ENCODE measurements at regions not wholly inside any gene's neighbourhood (a gene's known extent, or its start where the extent isn't known, plus 50 kb on each side); places are given as distances from the start of the nearest gene placed in this dataset.

DNA sequence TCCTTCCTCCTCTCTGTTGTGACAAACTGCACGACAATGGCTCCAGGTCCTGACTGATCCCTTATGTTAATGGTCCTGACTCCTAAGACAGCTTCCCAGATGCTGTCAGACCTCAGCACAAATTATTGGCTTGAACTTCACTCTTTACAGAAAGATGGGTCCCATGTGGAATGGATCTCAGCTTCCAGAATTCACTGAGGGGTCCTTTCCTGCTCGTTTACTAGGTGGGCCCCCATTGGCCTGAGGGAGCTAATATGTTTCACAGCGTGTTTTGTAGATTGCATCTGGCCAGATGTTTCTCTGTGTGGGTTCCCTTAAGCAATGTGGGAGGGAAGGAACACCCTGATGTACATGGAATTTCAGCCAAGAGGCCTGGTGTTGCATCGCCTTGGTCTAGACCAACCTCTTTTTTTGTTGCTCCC lies 826.6 kb downstream of the MAFB start:
- no peaks in the 10 kb centered on the region for H3K27me3 ChIP-seq (replicated peaks; ENCODE audit: control insufficient read depth, insufficient read depth, low read length)

DNA sequence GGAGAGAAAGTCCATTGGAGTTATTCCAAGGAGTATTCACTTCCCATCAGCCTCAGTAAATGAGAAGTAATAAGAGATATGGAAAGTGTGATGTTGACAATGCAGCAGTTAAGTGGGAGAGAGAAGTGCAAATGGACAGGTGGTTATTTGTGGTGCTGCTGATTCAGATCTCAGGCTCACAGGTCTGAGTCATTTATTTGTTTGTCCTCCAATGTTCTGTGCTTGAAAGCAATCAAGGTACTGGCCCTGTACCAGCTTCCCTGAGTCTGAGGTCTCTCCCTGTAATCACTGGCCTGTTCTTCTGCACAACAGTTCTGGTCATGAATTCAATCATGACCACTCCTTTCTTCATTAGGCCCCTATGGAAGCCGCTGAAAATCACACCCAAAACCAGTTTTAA lies 827.7 kb downstream of the MAFB start:
- no peaks in the 10 kb centered on the region for H3K27me3 ChIP-seq (replicated peaks; ENCODE audit: control insufficient read depth, insufficient read depth, low read length)
- H3K9ac ChIP-seq (ENCODE audit: low read length), result no peak overlapping the region
- H3K4me1 ChIP-seq (ENCODE audit: control insufficient read depth, insufficient read depth, low read length), result peaks cover 3% of the 10 kb centered on the region
- no peak overlapping the region for H3K4me3 ChIP-seq (ENCODE audit: low read length)
- H3K36me3 ChIP-seq (ENCODE audit: control insufficient read depth, insufficient read depth, low read length, severe bottlenecking), result no peaks in the 10 kb centered on the region
- no peaks in the 10 kb centered on the region for H3K9me3 ChIP-seq (ENCODE audit: control insufficient read depth, low read length)
- no peak for DNase-seq (ENCODE audit: low read depth)

More for the DNA sequence above, 826.6 kb downstream of the MAFB start:
- no peak overlapping the region for H3K9ac ChIP-seq (ENCODE audit: low read length)
- H3K4me1 ChIP-seq (ENCODE audit: control insufficient read depth, insufficient read depth, low read length), result peaks cover 3% of the 10 kb centered on the region
- DNase-seq (ENCODE audit: low read depth), result peak; percentile 62
- H3K36me3 ChIP-seq (ENCODE audit: control insufficient read depth, insufficient read depth, low read length, severe bottlenecking), result no peaks in the 10 kb centered on the region
- H3K4me3 ChIP-seq (ENCODE audit: low read length), result no peak overlapping the region
- no peaks in the 10 kb centered on the region for H3K9me3 ChIP-seq (ENCODE audit: control insufficient read depth, low read length)

DNA sequence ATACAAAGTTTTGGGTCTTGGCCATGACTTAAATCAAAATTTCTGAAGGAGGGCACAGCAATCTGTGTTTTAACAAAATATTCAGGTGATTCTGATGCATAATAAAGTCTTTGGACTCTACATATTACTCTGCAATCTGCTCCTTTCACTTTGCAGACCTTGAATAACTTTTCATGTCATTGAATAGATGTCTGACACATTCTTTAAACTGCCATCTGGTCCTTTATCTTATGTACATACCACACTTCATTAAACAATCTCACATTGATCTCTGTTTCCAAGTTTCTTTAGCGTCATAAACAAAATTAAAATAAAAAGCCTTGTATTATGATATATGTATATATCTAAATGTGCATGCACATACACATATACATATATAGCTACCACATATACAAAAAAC lies 831.2 kb downstream of the MAFB start:
- Histone ChIP-seq H3K4me1 (ENCODE audit: control insufficient read depth, insufficient read depth, low read length) (peaks cover 19% of the 10 kb centered on the region), H3K4me3 (ENCODE audit: low read length) (no peak overlapping the region), H3K27me3 (replicated peaks; ENCODE audit: control insufficient read depth, insufficient read depth, low read length) (no peaks in the 10 kb centered on the region), H3K36me3 (ENCODE audit: control insufficient read depth, insufficient read depth, low read length, severe bottlenecking) (no peaks in the 10 kb centered on the region), H3K9ac (ENCODE audit: low read length) (no peak overlapping the region), H3K9me3 (ENCODE audit: control insufficient read depth, low read length) (no peaks in the 10 kb centered on the region)
- DNase-seq (ENCODE audit: low read depth), result no peak

DNA sequence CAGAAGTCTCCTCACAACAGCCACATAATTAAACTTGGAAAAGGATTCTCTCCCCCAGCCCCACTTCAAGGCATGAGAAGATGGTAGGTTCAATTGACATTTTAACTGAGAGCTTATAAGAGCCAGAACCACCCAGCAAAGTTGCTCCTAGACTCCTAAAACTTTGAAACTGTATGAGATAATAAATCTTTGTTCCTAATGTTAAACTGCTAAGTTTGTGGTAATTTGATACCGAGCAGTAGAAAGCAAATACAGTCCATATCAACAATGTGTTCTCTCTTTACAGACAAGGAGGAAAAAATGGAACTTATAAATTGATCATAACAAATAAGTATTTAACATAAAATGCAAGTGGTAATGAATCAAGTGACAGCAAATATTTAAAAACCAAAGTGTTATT lies 831.8 kb downstream of the MAFB start:
- Histone ChIP-seq H3K9me3 (ENCODE audit: control insufficient read depth, low read length) (no peaks in the 10 kb centered on the region), H3K36me3 (ENCODE audit: control insufficient read depth, insufficient read depth, low read length, severe bottlenecking) (no peaks in the 10 kb centered on the region), H3K9ac (ENCODE audit: low read length) (no peak overlapping the region), H3K4me3 (ENCODE audit: low read length) (no peak overlapping the region), H3K27me3 (replicated peaks; ENCODE audit: control insufficient read depth, insufficient read depth, low read length) (no peaks in the 10 kb centered on the region), H3K4me1 (ENCODE audit: control insufficient read depth, insufficient read depth, low read length) (peaks cover 16% of the 10 kb centered on the region)
- no peak for DNase-seq (ENCODE audit: low read depth)

DNA sequence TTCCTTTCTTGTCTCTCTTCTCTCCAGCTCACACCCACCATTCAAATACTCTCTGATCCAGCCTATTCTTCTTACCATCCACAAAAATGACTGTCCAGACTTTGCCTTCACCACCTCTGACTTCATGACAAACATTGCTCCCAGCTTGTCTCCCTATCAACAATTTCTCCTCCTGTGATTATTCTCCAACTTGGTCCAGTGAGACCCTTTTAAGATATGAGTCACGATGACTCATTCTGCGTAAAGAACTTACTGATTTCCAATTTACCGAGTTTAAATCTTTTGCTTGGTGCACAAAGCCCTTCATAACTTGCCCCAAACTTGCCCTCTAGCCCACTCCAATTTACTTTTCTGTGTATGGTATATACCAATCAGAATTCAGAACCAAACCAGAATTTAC lies 833.2 kb downstream of the MAFB start:
- no peaks in the 10 kb centered on the region for H3K36me3 ChIP-seq (ENCODE audit: control insufficient read depth, insufficient read depth, low read length, severe bottlenecking)
- H3K9ac ChIP-seq (ENCODE audit: low read length), result no peak overlapping the region
- DNase-seq (ENCODE audit: low read depth), result no peak
- H3K9me3 ChIP-seq (ENCODE audit: control insufficient read depth, low read length), result no peaks in the 10 kb centered on the region
- no peak overlapping the region for H3K4me3 ChIP-seq (ENCODE audit: low read length)
- no peaks in the 10 kb centered on the region for H3K27me3 ChIP-seq (replicated peaks; ENCODE audit: control insufficient read depth, insufficient read depth, low read length)
- H3K4me1 ChIP-seq (ENCODE audit: control insufficient read depth, insufficient read depth, low read length), result peaks cover 27% of the 10 kb centered on the region

DNA sequence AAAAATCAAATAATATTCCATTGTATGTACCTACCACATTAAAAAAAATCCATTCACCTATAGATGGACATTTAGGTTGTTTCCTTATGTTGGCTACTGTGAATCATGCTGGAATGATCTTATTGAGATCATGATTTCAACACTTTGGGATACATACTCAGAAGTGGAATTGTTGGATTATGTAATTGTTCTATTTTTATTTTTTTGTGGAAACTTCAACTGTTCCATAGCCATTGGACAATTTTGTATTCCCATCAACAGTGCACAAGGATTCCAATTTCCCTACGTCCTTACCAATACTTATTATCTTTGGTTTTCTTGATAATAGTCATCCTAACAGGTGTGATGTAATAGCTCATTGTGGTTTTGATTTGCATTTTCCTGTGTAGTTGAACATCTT lies 834.0 kb downstream of the MAFB start:
- H3K9ac ChIP-seq (ENCODE audit: low read length), result no peak overlapping the region
- no peak for DNase-seq (ENCODE audit: low read depth)
- no peak overlapping the region for H3K4me3 ChIP-seq (ENCODE audit: low read length)
- no peaks in the 10 kb centered on the region for H3K27me3 ChIP-seq (replicated peaks; ENCODE audit: control insufficient read depth, insufficient read depth, low read length)
- H3K9me3 ChIP-seq (ENCODE audit: control insufficient read depth, low read length), result no peaks in the 10 kb centered on the region
- no peaks in the 10 kb centered on the region for H3K36me3 ChIP-seq (ENCODE audit: control insufficient read depth, insufficient read depth, low read length, severe bottlenecking)
- peaks cover 35% of the 10 kb centered on the region for H3K4me1 ChIP-seq (ENCODE audit: control insufficient read depth, insufficient read depth, low read length)

DNA sequence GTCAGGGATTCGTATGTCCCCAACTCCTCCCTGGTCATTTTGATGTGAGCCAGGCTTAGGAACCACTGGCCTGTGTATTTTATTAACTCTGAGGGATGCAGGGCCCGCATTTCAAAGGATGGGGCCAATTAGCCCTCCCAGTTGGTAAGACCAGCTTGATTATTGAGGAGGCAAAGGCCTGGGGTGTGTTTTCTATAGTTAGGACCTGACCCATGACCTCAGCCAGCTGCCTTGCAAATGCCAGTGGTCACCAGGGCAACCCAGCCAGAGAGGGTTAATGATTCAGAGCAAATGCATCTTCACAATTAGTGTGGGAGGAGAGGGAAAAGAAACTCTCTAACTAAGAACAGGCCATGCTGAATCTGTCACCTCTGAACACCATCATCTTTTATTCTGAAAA lies 835.4 kb downstream of the MAFB start:
- DNase-seq (ENCODE audit: low read depth), result peak; percentile 52
- no peak overlapping the region for H3K9ac ChIP-seq (ENCODE audit: low read length)
- H3K4me1 ChIP-seq (ENCODE audit: control insufficient read depth, insufficient read depth, low read length), result peaks cover 45% of the 10 kb centered on the region
- H3K4me3 ChIP-seq (ENCODE audit: low read length), result no peak overlapping the region
- no peaks in the 10 kb centered on the region for H3K36me3 ChIP-seq (ENCODE audit: control insufficient read depth, insufficient read depth, low read length, severe bottlenecking)
- no peaks in the 10 kb centered on the region for H3K9me3 ChIP-seq (ENCODE audit: control insufficient read depth, low read length)
- H3K27me3 ChIP-seq (replicated peaks; ENCODE audit: control insufficient read depth, insufficient read depth, low read length), result no peaks in the 10 kb centered on the region

DNA sequence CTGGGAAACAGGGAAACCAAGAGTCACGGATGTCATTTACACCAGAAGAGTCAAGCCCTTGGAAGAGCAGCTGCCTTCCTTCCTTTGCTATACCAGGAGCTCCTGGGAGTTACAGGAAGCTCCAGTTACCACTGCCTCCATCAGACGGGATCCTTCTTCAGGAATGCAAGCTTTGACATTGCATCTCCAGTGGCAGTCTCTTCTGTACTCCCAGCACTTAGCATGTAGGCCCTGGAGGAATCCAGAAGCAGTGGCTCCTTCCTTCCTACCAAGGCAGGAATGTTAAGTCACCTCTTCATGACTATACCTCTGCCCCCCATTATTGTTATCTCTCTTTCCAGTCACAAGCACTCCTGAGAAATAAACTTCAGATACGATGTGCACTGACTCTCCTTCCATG lies 836.0 kb downstream of the MAFB start:
- H3K4me1 ChIP-seq (ENCODE audit: control insufficient read depth, insufficient read depth, low read length), result peaks cover 45% of the 10 kb centered on the region
- no peak overlapping the region for H3K4me3 ChIP-seq (ENCODE audit: low read length)
- H3K36me3 ChIP-seq (ENCODE audit: control insufficient read depth, insufficient read depth, low read length, severe bottlenecking), result no peaks in the 10 kb centered on the region
- DNase-seq (ENCODE audit: low read depth), result no peak
- no peak overlapping the region for H3K9ac ChIP-seq (ENCODE audit: low read length)
- H3K27me3 ChIP-seq (replicated peaks; ENCODE audit: control insufficient read depth, insufficient read depth, low read length), result no peaks in the 10 kb centered on the region
- no peaks in the 10 kb centered on the region for H3K9me3 ChIP-seq (ENCODE audit: control insufficient read depth, low read length)

DNA sequence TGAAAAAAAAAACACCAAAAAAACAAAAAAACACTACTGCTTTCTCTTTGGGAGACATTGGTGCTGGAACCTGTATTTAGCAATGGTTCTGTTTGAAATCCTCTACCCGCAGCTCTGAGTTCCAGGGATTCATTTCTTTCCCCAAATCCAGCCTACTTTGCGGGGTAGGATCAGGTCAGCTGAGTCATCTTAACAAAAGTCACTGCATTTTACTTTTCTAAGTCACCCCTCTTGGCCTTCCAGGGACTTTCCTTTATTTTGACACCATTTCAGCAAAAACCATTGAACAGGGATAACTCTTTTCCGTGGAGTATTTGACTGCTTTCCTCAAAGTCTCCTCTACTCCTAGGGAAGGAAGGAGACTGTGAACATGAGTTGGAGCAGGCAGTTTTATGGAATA lies 837.6 kb downstream of the MAFB start:
- no peak for DNase-seq (ENCODE audit: low read depth)
- Histone ChIP-seq H3K4me3 (ENCODE audit: low read length) (no peak overlapping the region), H3K4me1 (ENCODE audit: control insufficient read depth, insufficient read depth, low read length) (peaks cover 45% of the 10 kb centered on the region), H3K36me3 (ENCODE audit: control insufficient read depth, insufficient read depth, low read length, severe bottlenecking) (no peaks in the 10 kb centered on the region), H3K9me3 (ENCODE audit: control insufficient read depth, low read length) (no peaks in the 10 kb centered on the region), H3K27me3 (replicated peaks; ENCODE audit: control insufficient read depth, insufficient read depth, low read length) (no peaks in the 10 kb centered on the region), H3K9ac (ENCODE audit: low read length) (no peak overlapping the region)

DNA sequence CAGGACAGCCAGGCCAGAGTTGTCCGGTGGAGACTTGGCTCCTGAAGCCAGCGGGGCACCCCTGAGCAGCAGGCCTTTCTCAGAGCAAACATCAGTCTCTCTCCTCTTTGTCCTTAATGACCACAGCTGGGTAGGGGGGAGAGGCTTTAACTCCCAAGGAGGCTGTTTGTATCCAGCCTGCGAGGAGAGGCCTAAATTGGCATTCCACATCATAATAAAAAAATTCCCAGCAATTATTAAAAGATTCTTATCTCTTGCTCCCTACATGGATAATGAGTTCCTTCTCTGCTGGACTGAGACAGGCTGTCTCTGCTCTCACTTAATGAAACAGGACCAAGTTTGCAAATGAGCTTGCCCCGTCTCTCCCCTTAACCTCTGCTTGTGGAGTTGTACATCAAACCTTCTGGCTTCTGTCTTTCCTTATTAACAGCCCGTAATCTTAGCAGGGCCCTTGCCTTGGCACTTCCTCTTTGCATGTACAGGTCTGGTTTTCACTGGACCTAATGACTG lies 838.2 kb downstream of the MAFB start:
- DNase-seq (ENCODE audit: low read depth), result no peak
- peaks cover 42% of the 10 kb centered on the region for H3K4me1 ChIP-seq (ENCODE audit: control insufficient read depth, insufficient read depth, low read length)
- H3K9ac ChIP-seq (ENCODE audit: low read length), result peak overlapping the region; percentile 48
- no peaks in the 10 kb centered on the region for H3K36me3 ChIP-seq (ENCODE audit: control insufficient read depth, insufficient read depth, low read length, severe bottlenecking)
- no peak overlapping the region for H3K4me3 ChIP-seq (ENCODE audit: low read length)
- no peaks in the 10 kb centered on the region for H3K9me3 ChIP-seq (ENCODE audit: control insufficient read depth, low read length)
- no peaks in the 10 kb centered on the region for H3K27me3 ChIP-seq (replicated peaks; ENCODE audit: control insufficient read depth, insufficient read depth, low read length)

DNA sequence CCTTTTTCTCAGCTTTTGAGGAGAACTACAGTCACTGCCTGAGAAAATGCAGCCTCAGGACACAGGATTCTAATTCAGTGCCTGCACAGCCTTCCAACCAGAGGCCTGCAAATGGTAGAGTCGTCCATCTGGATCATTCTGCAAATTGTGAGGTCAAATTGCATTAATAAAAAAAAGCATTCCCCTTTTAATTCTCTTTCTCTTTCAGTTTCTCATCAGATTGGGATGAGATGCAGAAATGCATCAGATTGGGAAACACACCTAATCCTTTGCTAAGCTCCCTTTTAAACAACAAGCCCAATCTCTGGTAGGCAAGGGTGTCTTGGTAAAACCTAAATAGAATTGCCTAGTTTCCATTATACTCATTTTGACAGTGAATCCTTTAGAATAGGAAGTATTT lies 838.8 kb downstream of the MAFB start:
- H3K4me3 ChIP-seq (ENCODE audit: low read length), result no peak overlapping the region
- H3K36me3 ChIP-seq (ENCODE audit: control insufficient read depth, insufficient read depth, low read length, severe bottlenecking), result no peaks in the 10 kb centered on the region
- H3K9me3 ChIP-seq (ENCODE audit: control insufficient read depth, low read length), result no peaks in the 10 kb centered on the region
- peak overlapping the region; percentile 48 for H3K9ac ChIP-seq (ENCODE audit: low read length)
- peak; percentile 56 for DNase-seq (ENCODE audit: low read depth)
- no peaks in the 10 kb centered on the region for H3K27me3 ChIP-seq (replicated peaks; ENCODE audit: control insufficient read depth, insufficient read depth, low read length)
- peaks cover 37% of the 10 kb centered on the region for H3K4me1 ChIP-seq (ENCODE audit: control insufficient read depth, insufficient read depth, low read length)

DNA sequence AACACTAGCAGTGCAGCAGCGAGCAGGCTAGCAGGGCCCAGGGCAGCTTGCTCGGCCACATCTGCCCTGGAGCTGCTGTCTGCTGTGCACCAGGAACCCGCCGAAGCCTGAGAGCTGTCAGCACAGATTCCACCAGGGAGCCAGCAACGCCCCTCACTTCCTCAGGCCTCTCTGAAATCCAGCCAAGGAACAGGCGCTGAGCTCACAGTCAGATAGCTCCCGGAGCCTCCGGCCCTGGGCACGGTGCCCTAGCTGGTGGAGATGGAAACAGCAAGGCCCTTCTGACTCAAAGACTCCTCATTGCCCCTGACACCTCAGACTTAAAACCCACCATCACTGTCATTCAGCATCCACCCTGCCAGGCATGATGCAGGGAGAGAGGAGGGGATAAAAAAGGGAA lies 839.4 kb downstream of the MAFB start:
- H3K27me3 ChIP-seq (replicated peaks; ENCODE audit: control insufficient read depth, insufficient read depth, low read length), result no peaks in the 10 kb centered on the region
- no peaks in the 10 kb centered on the region for H3K36me3 ChIP-seq (ENCODE audit: control insufficient read depth, insufficient read depth, low read length, severe bottlenecking)
- H3K9me3 ChIP-seq (ENCODE audit: control insufficient read depth, low read length), result no peaks in the 10 kb centered on the region
- DNase-seq (ENCODE audit: low read depth), result peak; percentile 96
- peak overlapping the region; percentile 18 for H3K9ac ChIP-seq (ENCODE audit: low read length)
- H3K4me3 ChIP-seq (ENCODE audit: low read length), result no peak overlapping the region
- H3K4me1 ChIP-seq (ENCODE audit: control insufficient read depth, insufficient read depth, low read length), result peaks cover 35% of the 10 kb centered on the region

All from adipocyte (in vitro differentiated cells).